ENCODE measurements at regions not wholly inside any gene's neighbourhood (a gene's known extent, or its start where the extent isn't known, plus 50 kb on each side); places are given as distances from the start of the nearest gene placed in this dataset.

GRCh38 chr12:20125276-20125798, 243.0 kb upstream of the PDE3A start:
- Mint-ChIP-seq H3K9me3 (no peaks in the 10 kb centered on the region), H3K27ac (no peak overlapping the region), H3K4me1 (peaks cover 4% of the 10 kb centered on the region), H3K36me3 (no peaks in the 10 kb centered on the region), H3K27me3 (ENCODE audit: low read depth) (no peaks in the 10 kb centered on the region), H3K4me3 (no peak overlapping the region)
- CTCF ChIA-PET: no interaction called here
- no peak for ATAC-seq
- DNase-seq (ENCODE audit: low spot score): no peak
- POLR2A ChIA-PET: no interaction called here
- TF ChIP-seq AR (CRISPR knock-in tag; IDR thresholded peaks at IDR 0.05) (no peak), ETV6 (CRISPR knock-in tag; IDR thresholded peaks at IDR 0.05) (no peak), OVOL2 (CRISPR knock-in tag; IDR thresholded peaks at IDR 0.05; ENCODE audit: borderline replicate concordance) (no peak), USF2 (CRISPR knock-in tag; IDR thresholded peaks at IDR 0.05) (no peak), USF1 (CRISPR knock-in tag; IDR thresholded peaks at IDR 0.05) (no peak), MLX (CRISPR knock-in tag; IDR thresholded peaks at IDR 0.05) (no peak), CTCF (IDR thresholded peaks at IDR 0.05) (no peak), ZNF317 (CRISPR knock-in tag; IDR thresholded peaks at IDR 0.05; ENCODE audit: borderline replicate concordance, low read depth) (no peak), NFE2L1 (CRISPR knock-in tag; IDR thresholded peaks at IDR 0.05) (no peak), NR2C2 (CRISPR knock-in tag; IDR thresholded peaks at IDR 0.05) (no peak), ESRRA (CRISPR knock-in tag; IDR thresholded peaks at IDR 0.05; ENCODE audit: borderline replicate concordance) (no peak), FOXP4 (CRISPR knock-in tag; IDR thresholded peaks at IDR 0.05) (no peak), ZBTB21 (CRISPR knock-in tag; IDR thresholded peaks at IDR 0.05; ENCODE audit: borderline replicate concordance) (no peak), ZNF423 (CRISPR knock-in tag; IDR thresholded peaks at IDR 0.05) (no peak), RELA (CRISPR knock-in tag; IDR thresholded peaks at IDR 0.05; ENCODE audit: borderline replicate concordance) (no peak), CBFB (CRISPR knock-in tag; IDR thresholded peaks at IDR 0.05; ENCODE audit: low read depth) (no peak), SOX15 (CRISPR knock-in tag; IDR thresholded peaks at IDR 0.05) (no peak), HMGXB4 (CRISPR knock-in tag; IDR thresholded peaks at IDR 0.05) (no peak)
